ENCODE measurements at regions not wholly inside any gene's neighbourhood (a gene's known extent, or its start where the extent isn't known, plus 50 kb on each side); places are given as distances from the start of the nearest gene placed in this dataset.

DNA sequence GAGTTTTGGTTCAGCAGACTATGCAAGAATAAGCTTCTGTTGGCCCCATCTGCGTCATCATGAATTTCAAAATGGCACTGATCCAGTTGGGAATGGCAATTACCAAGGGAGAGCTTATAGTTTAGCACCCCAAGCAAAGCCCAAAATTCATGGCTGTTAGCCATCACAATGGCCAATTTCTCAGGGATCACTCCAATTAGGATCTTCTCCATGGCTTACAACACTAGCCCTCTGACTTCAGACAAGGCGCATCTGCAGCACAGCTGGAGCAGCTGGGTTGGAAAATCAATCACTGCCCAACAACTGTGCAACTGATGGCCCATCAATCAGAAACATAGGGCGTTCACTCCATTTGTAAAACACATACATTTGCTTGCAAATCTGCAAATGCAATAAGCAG is 273.6 kb downstream of the SRBD1 start:
- peak; percentile 82 for DNase-seq (ENCODE audit: low spot score)

DNA sequence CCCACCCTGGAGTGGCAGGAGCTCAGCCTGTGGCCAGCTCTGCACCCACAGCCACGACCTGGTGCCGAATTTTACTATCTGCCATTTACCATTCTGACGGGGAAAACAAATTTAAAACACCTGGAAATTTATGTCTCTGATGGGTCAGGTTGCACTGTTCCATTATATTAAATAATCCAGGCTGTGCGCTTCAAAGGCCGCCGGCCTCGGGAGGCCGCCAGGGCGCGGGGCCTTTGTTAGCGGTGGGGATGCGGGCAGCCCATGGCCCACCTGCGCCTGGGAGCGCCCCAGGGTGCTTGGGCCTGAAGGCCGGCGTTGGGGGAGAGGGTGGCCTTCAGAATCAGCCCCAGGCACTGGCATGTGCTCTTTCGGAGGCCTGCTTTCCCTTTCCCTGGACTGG is 276.9 kb downstream of the SRBD1 start:
- no peak for DNase-seq (ENCODE audit: low spot score)

DNA sequence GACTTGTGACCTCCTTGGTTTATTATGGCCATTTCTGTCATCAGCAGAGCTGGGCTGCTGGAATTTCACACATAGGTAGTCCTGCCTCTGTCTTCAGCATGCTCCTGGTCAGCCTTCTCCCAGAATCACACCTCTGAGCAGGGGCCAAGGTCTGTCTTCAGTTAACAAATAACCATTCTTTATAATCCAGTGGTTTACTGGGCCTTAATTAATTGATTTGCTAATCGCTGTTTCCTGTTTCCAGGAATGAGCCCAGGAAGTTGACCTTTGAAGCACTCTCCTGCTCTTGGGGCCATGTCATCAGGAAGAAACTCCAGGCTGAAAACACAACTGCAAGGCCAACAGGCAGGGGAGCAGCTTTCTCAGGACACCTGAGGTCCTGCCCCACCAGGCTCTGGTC is 278.5 kb downstream of the SRBD1 start:
- DNase-seq (ENCODE audit: low spot score), result no peak

GRCh38 chr2:45332094-45332493 is 279.0 kb downstream of the SRBD1 start:
- DNase-seq (ENCODE audit: low spot score), result no peak

DNA sequence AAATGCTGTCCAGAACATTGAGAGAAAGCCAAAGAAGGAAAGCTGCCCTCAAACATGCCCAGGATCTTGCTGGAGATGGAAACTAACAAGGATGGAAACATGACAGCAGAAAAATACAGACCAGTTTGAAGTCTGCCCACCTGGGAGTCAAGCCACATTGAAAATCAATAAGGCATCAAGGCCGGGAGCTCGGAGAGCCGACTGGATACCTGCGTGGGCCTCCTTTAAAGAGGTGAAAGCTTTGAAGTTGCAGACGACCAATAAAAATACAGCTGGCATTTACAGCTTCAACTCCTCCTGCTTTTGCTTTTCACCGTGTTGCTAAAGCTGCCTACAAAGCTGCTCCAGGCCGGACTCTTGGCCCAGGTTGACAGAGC is 279.7 kb downstream of the SRBD1 start:
- DNase-seq (ENCODE audit: low spot score), result no peak

DNA sequence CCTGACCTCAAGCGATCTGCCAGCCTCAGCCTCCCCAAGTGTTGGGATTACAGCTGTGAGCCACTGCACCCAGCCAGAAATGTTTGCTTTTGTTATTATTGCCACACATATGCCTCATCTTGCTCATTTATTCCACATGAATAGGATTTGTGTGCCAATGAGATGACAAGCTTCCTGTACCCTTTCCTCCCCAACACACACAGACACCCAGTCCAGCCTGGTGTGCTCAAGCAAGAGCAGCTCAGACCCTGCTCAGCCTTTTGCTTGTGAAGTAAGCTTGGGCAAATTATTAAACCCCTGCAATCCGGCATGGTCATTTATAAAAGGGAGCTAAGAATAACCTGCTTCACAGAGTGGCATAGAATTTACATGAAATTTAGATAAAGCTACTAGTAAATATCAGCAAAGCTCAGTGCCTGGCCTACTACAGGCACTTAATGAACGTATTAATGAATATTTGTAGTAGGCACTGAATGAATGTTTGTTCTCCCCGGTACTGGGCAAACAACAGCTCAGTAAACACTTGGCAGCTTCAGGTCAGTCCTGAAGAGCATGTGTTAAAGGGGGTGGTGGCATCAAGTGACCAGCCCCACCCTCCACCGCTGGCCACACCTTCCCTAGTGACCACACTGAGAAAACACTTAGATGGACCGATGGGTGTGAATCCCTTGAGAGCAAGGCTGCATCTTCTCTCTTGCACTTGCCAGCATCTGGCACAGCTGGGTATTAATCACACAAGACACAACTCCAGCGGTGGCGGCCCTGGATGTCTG is 280.2 kb downstream of the SRBD1 start:
- no peak for DNase-seq (ENCODE audit: low spot score)

DNA sequence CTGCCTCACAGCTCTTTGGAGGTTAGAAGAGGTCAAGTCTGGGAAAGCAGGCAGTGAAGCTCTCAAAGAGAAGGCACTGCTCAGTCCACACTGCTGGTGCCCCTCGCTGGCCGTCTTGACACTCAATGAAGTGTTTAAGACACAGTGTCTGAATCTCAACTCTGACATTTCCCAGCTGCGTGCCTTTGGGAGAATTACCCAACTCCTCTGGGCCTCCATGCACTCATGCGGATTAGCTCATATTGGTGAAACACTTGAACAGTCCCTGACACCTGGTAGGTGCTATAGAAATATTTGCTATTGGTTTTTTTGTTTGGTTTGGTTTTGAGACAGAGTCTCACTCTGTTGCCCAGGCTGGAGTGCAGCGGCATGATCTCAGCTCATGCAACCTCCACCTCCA is 281.0 kb downstream of the SRBD1 start:
- DNase-seq (ENCODE audit: low spot score), result no peak

- no peak for DNase-seq (ENCODE audit: low spot score)
These were observed 281.9 kb downstream of the SRBD1 start for GRCh38 chr2:45329045-45329677.

DNA sequence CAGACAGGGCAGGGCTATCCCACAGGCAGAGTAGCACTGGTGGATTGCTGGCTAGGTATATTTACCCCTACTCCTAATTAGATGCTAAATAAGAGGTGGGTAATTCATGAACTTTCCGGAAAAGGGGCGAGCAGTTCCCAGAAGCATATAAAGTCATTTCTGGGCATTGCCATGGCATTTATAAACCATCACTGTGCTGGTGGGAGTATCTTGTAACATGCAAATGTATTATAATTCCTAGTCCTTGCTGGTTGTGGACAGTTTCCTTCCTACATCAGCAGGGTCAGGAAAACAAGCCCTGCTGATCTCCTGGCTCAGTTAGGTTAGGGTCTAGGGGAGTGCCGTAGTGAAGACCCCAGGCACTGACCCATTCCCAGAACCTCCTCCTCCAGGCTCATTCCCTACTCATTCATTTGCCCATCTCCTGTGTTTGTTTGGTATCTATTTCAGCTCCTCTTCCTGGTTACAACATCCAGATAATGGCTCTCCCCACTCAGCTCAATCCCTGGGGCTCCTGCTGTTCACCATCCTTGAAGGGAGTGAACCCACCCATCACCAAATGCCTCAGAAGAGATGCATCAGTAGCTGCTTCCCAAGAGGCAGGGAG is 282.7 kb downstream of the SRBD1 start:
- DNase-seq (ENCODE audit: low spot score), result peak; percentile 9

GRCh38 chr2:45323344-45323743 is 287.7 kb downstream of the SRBD1 start:
- no peak for DNase-seq (ENCODE audit: low spot score)

GRCh38 chr2:45320956-45321355 is 290.1 kb downstream of the SRBD1 start:
- no peak for DNase-seq (ENCODE audit: low spot score)

DNA sequence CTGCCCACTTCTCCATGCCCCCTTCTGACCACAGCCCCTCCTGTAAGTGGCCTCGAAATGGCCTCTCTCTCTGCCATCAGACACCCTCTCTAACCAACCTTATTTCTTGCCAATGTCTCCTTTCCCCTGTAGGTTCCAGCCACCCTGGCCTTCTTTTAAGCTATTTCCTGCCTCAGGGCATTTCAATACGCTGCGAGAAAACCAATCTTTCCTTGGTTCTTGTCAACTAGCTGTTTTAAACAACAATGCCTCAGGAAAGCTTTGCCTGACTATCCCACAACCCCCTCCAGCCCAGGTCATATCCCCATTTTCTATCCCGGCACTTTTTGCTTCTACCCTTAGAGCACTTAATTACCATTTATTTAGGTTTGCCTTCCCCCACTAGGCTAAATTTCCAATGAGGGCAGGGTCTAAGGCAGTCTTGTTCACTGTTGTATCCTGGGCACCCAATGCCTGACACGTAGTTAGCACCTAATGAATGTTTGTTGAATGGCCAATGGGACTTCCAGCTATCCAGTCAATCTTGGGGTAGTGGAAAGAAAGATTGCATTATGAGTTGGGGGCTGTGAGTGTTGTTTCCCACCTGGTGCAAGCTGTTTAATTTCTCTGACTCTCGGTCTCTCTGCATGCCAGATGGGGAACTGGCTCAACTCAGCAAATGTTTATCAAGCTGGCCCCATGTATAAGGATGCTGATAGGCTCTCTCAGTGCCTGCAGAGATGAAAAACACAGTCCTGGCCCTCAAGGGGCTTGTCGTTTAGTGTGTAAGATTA is 291.2 kb downstream of the SRBD1 start:
- no peak for DNase-seq (ENCODE audit: low spot score)

GRCh38 chr2:45318686-45319085 is 292.4 kb downstream of the SRBD1 start:
- no peak for DNase-seq (ENCODE audit: low spot score)

GRCh38 chr2:45316576-45317338 is 294.3 kb downstream of the SRBD1 start:
- DNase-seq (ENCODE audit: low spot score), result no peak

DNA sequence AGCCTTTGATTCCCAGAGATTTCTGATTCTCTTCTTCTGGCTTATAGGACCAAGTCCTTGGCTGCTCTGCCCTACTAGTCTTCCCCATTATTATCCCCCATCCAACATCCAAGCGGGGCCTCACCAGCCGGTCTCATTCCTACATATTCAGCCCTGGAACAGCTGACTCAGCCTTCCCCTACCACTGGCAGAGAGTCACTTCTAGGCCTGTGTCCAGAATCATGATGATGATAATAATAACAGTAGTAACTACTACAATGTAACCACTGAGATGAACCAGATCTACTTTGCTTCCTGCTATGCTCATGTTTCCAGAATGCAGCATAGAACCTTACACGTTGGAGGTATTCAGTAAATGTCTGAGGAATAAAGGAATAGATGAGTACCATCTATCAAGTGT is 295.2 kb downstream of the SRBD1 start:
- DNase-seq (ENCODE audit: low spot score), result no peak

GRCh38 chr2:45312275-45312674 is 298.8 kb downstream of the SRBD1 start:
- no peak for DNase-seq (ENCODE audit: low spot score)

GRCh38 chr2:45311559-45311958 is 299.5 kb downstream of the SRBD1 start:
- no peak for DNase-seq (ENCODE audit: low spot score)

DNA sequence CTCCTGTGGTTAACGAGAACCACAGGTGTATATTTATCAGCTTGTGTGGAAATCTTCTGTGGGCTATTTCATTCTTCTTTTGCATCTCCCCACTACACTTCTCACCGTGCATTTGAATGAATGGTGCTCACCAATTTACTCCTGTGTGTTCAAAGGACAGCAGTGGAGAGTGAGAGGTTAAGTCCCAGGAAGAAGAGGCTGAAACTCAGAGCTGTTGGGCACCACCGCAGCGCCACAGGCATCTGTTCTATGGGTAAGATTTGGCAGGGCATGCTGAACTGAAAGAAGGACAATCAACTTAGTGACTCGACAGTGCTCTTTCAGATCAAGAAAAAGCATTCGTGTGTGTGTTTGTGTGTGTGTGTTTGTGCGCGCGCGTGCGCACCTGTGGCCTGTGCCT is 297.9 kb upstream of the SIX2 start:
- no peak for DNase-seq (ENCODE audit: low spot score)

GRCh38 chr2:45305599-45305998 is 296.3 kb upstream of the SIX2 start:
- no peak for DNase-seq (ENCODE audit: low spot score)

GRCh38 chr2:45303417-45304202 is 294.4 kb upstream of the SIX2 start:
- no peak for DNase-seq (ENCODE audit: low spot score)
